Breast epithelium (tissue), 3 donors: ENCODE measurements at regions not wholly inside any gene's neighbourhood (a gene's known extent, or its start where the extent isn't known, plus 50 kb on each side); places are given as distances from the start of the nearest gene placed in this dataset.

Source experiments
- CTCF ChIP-seq, 3 donors: fragments of 450-650 bp; IDR thresholded peaks; one replicate each; pipeline ENCODE4 v1.5.1; 2016 to 2017; ENCODE audit warnings: antibody characterized with exemption in 3 of 3, mild to moderate bottlenecking in 3 of 3, moderate library complexity in 3 of 3
- POLR2A ChIP-seq: fragments of 450-650 bp; IDR thresholded peaks from one replicate; pipeline ENCODE4 v1.6.1; 2016; ENCODE audit warnings: antibody characterized with exemption, mild to moderate bottlenecking, moderate library complexity

GRCh38 chr4:125390126-125390525 lies 75.4 kb downstream of the FAT4 start:
- no peak for TF ChIP-seq CTCF (IDR thresholded peaks at IDR 0.05)
- no peak for TF ChIP-seq POLR2A
